Stimulated activated CD4-positive, alpha-beta T cell treated with anti-CD3 and anti-CD28 coated beads, Interleukin-12 subunit alpha, Interleukin-12 subunit beta, amount 100 ng/mL, for 24 hours (primary cell): ENCODE measurements at regions not wholly inside any gene's neighbourhood (a gene's known extent, or its start where the extent isn't known, plus 50 kb on each side); places are given as distances from the start of the nearest gene placed in this dataset.
"Not testable (repeated sequence)": the region's sequence is repeated elsewhere in the genome, so short reads cannot be mapped to it uniquely, and the experiment has no call there.

Experiments used
- DNase-seq, 2 experiments: peaks; one replicate each; pipeline ENCODE4 v3.0.0-alpha.2; 2020; ENCODE audit warnings: low read depth in 2 of 2

GRCh38 chr13:99777873-99778272 lies 193.7 kb downstream of the ZIC5 start:
- DNase-seq: no peak

GRCh38 chr13:99774644-99775043 lies 196.9 kb downstream of the ZIC5 start:
- DNase-seq: no peak

GRCh38 chr13:99768986-99769385 lies 202.6 kb downstream of the ZIC5 start:
- DNase-seq: no peak

GRCh38 chr13:99766641-99767045 lies 204.9 kb downstream of the ZIC5 start:
- no peak for DNase-seq

GRCh38 chr13:99765869-99766268 lies 205.7 kb downstream of the ZIC5 start:
- no peak for DNase-seq

- no peak for DNase-seq
Measured at GRCh38 chr13:99760456-99760855, 211.1 kb downstream of the ZIC5 start.

GRCh38 chr13:99759163-99759552 lies 212.4 kb downstream of the ZIC5 start:
- no peak for DNase-seq

- no peak for DNase-seq
Measured at GRCh38 chr13:99758460-99759162, 213.0 kb downstream of the ZIC5 start.

GRCh38 chr13:99757756-99758459 lies 213.7 kb downstream of the ZIC5 start:
- DNase-seq: no peak

- no peak for DNase-seq
Measured at GRCh38 chr13:99756281-99756680, 215.3 kb downstream of the ZIC5 start.

GRCh38 chr13:99754750-99755149 lies 216.8 kb downstream of the ZIC5 start:
- not testable (repeated sequence) for DNase-seq

- DNase-seq: no peak
Measured at GRCh38 chr13:99752373-99752772, 219.2 kb downstream of the ZIC5 start.

GRCh38 chr13:99751517-99752199 lies 219.9 kb downstream of the ZIC5 start:
- no peak for DNase-seq

GRCh38 chr13:99750951-99751350 lies 220.6 kb downstream of the ZIC5 start:
- no peak for DNase-seq

- DNase-seq: no peak
Measured at GRCh38 chr13:99749271-99750019, 222.1 kb downstream of the ZIC5 start.

- no peak for DNase-seq
Measured at GRCh38 chr13:99747403-99747710, 224.2 kb downstream of the ZIC5 start.

- no peak for DNase-seq
Measured at GRCh38 chr13:99746637-99747402, 224.7 kb downstream of the ZIC5 start.

GRCh38 chr13:99743094-99743493 lies 228.5 kb downstream of the ZIC5 start:
- DNase-seq: no peak

- no peak for DNase-seq
Measured at GRCh38 chr13:99741960-99742359, 229.6 kb downstream of the ZIC5 start.

- DNase-seq: no peak
Measured at GRCh38 chr13:99740251-99740979, 231.2 kb downstream of the ZIC5 start.

- no peak for DNase-seq
Measured at GRCh38 chr13:99738626-99739025, 232.9 kb downstream of the ZIC5 start.
